GM12878 (cell line): ENCODE measurements at regions not wholly inside any gene's neighbourhood (a gene's known extent, or its start where the extent isn't known, plus 50 kb on each side); places are given as distances from the start of the nearest gene placed in this dataset.

Source experiments
- ATAC-seq: fragments of 200-7000 bp; cut with Tn5 transposase; 3 replicates; pipeline ENCODE4 v1.9.1; 2020; ENCODE audit warnings: mild to moderate bottlenecking, moderate library complexity
- BruUV-seq: library from RNA; stranded (reverse); fragments of 400-500 nt; replicated peaks from 2 replicates; lab custom pipeline; 2021; lab: Mats Ljungman, UMichigan
- CTCF ChIA-PET: fragments of 300-600 bp; sonication (Branson Sonifier 250); formaldehyde crosslinking; extraction: SDS; loops from one replicate; lab custom pipeline; 2021; ENCODE audit warnings: inconsistent platforms; lab: Yijun Ruan, JAX
- POLR2A ChIA-PET: fragments of 350-600 bp; formaldehyde crosslinking; extraction: SDS; loops from one replicate; lab custom pipeline; 2021; ENCODE audit warnings: inconsistent platforms; lab: Charles Lee
- RAD21 ChIA-PET: fragments of 300-600 bp; sonication (Branson Sonifier 250); formaldehyde crosslinking; loops from one replicate; lab custom pipeline; 2023; ENCODE audit warnings: antibody characterized with exemption; ENCODE audit not compliant: unreplicated experiment; lab: Charles Lee
- SMC1A ChIA-PET: fragments of 300-600 bp; sonication (Branson Sonifier 250); formaldehyde crosslinking; loops from one replicate; lab custom pipeline; 2023; ENCODE audit not compliant: unreplicated experiment, uncharacterized antibody; lab: Charles Lee
- DNase-seq: peaks from one replicate; pipeline ENCODE4 v3.0.0-alpha.2; 2011; ENCODE audit warnings: low read depth, low spot score
- FAIRE-seq: peaks from 3 replicates; lab custom pipeline; 2011; peaks lifted over from hg19 to GRCh38; lab: Jason Lieb, UNC
- H2AFZ ChIP-seq: 2 replicates; pipeline ENCODE4 v1.6.0; 2011; ENCODE audit warnings: low read depth, low read length, control low read depth; ENCODE audit not compliant: control insufficient read depth
- H3K27ac ChIP-seq: 2 replicates; pipeline ENCODE4 v1.5.1; 2011; ENCODE audit warnings: control low read depth; ENCODE audit not compliant: control insufficient read depth, insufficient read depth
- H3K27me3 ChIP-seq, 2 experiments: replicated peaks in 1 of 2; 2 replicates each; pipeline versions ENCODE4 v1.6.0 to v1.6.1; 2011; ENCODE audit warnings: low read length in 1 of 2; ENCODE audit not compliant: control insufficient read depth in 2 of 2, insufficient read depth in 2 of 2
- H3K36me3 ChIP-seq, 2 experiments: 2 replicates each; pipeline ENCODE4 v1.5.1; 2011; ENCODE audit warnings: low read length in 1 of 2; ENCODE audit not compliant: control insufficient read depth in 2 of 2, insufficient read depth in 2 of 2
- H3K4me1 ChIP-seq: 2 replicates; pipeline ENCODE4 v1.6.1; 2011; ENCODE audit warnings: mild to moderate bottlenecking, low read length, moderate library complexity, mixed read lengths; ENCODE audit not compliant: control insufficient read depth, insufficient read depth
- H3K4me2 ChIP-seq: 2 replicates; pipeline ENCODE4 v1.6.0; 2011; ENCODE audit warnings: control low read depth; ENCODE audit not compliant: control insufficient read depth, insufficient read depth
- H3K4me3 ChIP-seq: fragments of 200-600 bp; sonication (generic); 2 replicates; pipeline ENCODE4 v1.5.1; 2016
- H3K79me2 ChIP-seq: 2 replicates; pipeline ENCODE4 v1.6.0; 2011; ENCODE audit warnings: low read length; ENCODE audit not compliant: control insufficient read depth, insufficient read depth
- H3K9ac ChIP-seq: 2 replicates; pipeline ENCODE4 v1.8.0; 2011; ENCODE audit warnings: low read length, control low read depth, mixed read lengths; ENCODE audit not compliant: control insufficient read depth, insufficient read depth
- H3K9me3 ChIP-seq: replicated peaks from 3 replicates; pipeline ENCODE4 v1.5.1; 2011; ENCODE audit warnings: mild to moderate bottlenecking, low read length; ENCODE audit not compliant: control insufficient read depth, insufficient read depth
- H4K20me1 ChIP-seq: 2 replicates; pipeline ENCODE4 v1.6.0; 2011; ENCODE audit not compliant: control insufficient read depth, insufficient read depth
- CBX5 ChIP-seq: sonication (generic); IDR thresholded peaks from 2 replicates; pipeline ENCODE4 v1.6.1; 2016; ENCODE audit warnings: low read depth, moderate library complexity, mild to moderate bottlenecking, inconsistent platforms
- CHD1 ChIP-seq: IDR thresholded peaks from 2 replicates; pipeline ENCODE4 v1.6.1; 2012; ENCODE audit warnings: low read depth, low read length, improper control_type of control experiment
- CREB1 ChIP-seq: IDR thresholded peaks from 2 replicates; pipeline ENCODE4 v1.6.1; 2012; ENCODE audit warnings: low read depth, mild to moderate bottlenecking, inconsistent platforms
- EED ChIP-seq: sonication (generic); IDR thresholded peaks from 2 replicates; pipeline ENCODE4 v1.6.1; 2016; ENCODE audit warnings: antibody characterized with exemption, low read depth
- EGR1 ChIP-seq, 2 experiments: IDR thresholded peaks; 1 replicate in 1 of 2; 2 replicates in 1 of 2; pipeline ENCODE4 v1.6.1; 2011 to 2012; ENCODE audit warnings: low read depth in 2 of 2, low read length in 2 of 2, borderline replicate concordance in 1 of 2, mild to moderate bottlenecking in 1 of 2, moderate library complexity in 1 of 2
- FOXK2 ChIP-seq: fragments of 450-650 bp; IDR thresholded peaks from 2 replicates; pipeline ENCODE4 v1.6.1; 2017; ENCODE audit warnings: mild to moderate bottlenecking, moderate library complexity
- MTA2 ChIP-seq: fragments of 450-650 bp; IDR thresholded peaks from 2 replicates; pipeline ENCODE4 v1.6.1; 2016; ENCODE audit warnings: low read depth, mild to moderate bottlenecking, moderate library complexity
- PAX8 ChIP-seq: fragments of 450-650 bp; IDR thresholded peaks from 2 replicates; pipeline ENCODE4 v1.6.1; 2017; ENCODE audit warnings: mild to moderate bottlenecking, moderate library complexity
- RAD21 ChIP-seq: IDR thresholded peaks from 2 replicates; pipeline ENCODE4 v1.6.1; 2011; ENCODE audit warnings: mild to moderate bottlenecking, low read depth, low read length, moderate library complexity; ENCODE audit not compliant: insufficient read depth
- SMAD5 ChIP-seq: IDR thresholded peaks from 2 replicates; pipeline ENCODE4 v1.6.1; 2016; ENCODE audit warnings: antibody characterized with exemption, low read depth
- SREBF2 ChIP-seq: IDR thresholded peaks from 2 replicates; pipeline ENCODE4 v1.6.1; 2012; ENCODE audit warnings: mild to moderate bottlenecking, low read length
- STAT3 ChIP-seq: IDR thresholded peaks from 2 replicates; pipeline ENCODE4 v1.6.1; 2011; ENCODE audit warnings: low read depth, low read length, improper control_type of control experiment
- ZBED1 ChIP-seq: IDR thresholded peaks from 2 replicates; pipeline ENCODE4 v1.6.1; 2016; ENCODE audit warnings: borderline replicate concordance
- ZNF217 ChIP-seq: fragments of 450-650 bp; IDR thresholded peaks from 2 replicates; pipeline ENCODE4 v1.6.1; 2017; ENCODE audit warnings: antibody characterized with exemption, mild to moderate bottlenecking
- ZNF592 ChIP-seq: fragments of 450-650 bp; IDR thresholded peaks from 2 replicates; pipeline ENCODE4 v1.6.1; 2017; ENCODE audit warnings: mild to moderate bottlenecking, moderate library complexity
- WGBS: methylation state at CpG from one replicate; pipeline ENCODE4 v1.1.6; 2016; ENCODE audit warnings: low lambda C conversion rate; ENCODE audit not compliant: insufficient replicate concordance, insufficient coverage; ENCODE audit errors: missing lambda C conversion rate; 5-methylcytosine and 5-hydroxymethylcytosine counted together
- in situ Hi-C: fragments of 300-500 bp; cut with MboI; formaldehyde crosslinking; loops from 9 replicates; pipeline ENCODE4 v1.14.3; 2018; ENCODE audit warnings: mixed read lengths
- intact Hi-C: fragments of 100-400 bp; cut with micrococcal nuclease; formaldehyde crosslinking; loops from one replicate; pipeline ENCODE4 v1.14.2; 2022; ENCODE audit not compliant: unreplicated experiment
- TF ChIP-seq, protein P1 (sequence below): IDR thresholded peaks from 2 replicates; pipeline ENCODE4 v1.6.1; 2012; ENCODE audit warnings: low read depth, low read length, improper control_type of control experiment
- TF ChIP-seq, protein P2 (sequence below): fragments of 450-650 bp; formaldehyde crosslinking; IDR thresholded peaks from 2 replicates; pipeline ENCODE4 v1.4.0; 2020; ENCODE audit warnings: mild to moderate bottlenecking, moderate library complexity
- TF ChIP-seq, protein P3 (sequence below): IDR thresholded peaks from 2 replicates; pipeline ENCODE4 v1.6.1; 2011; ENCODE audit warnings: low read depth, low read length, improper control_type of control experiment, borderline replicate concordance

GRCh38 chr2:211014906-211015305 lies 458.5 kb downstream of the CPS1 start:
- Histone ChIP-seq H3K4me1 (no peaks in the 10 kb centered on the region), H3K4me3 (no peak overlapping the region), H3K27ac (no peak overlapping the region), H3K9me3 (no peaks in the 10 kb centered on the region), H3K27me3 (no peaks in the 10 kb centered on the region), H3K9ac (no peak overlapping the region), H3K79me2 (no peaks in the 10 kb centered on the region), H4K20me1 (no peaks in the 10 kb centered on the region), H3K4me2 (no peak overlapping the region), H2AFZ (no peak overlapping the region), H3K36me3 (no peaks in the 10 kb centered on the region)
- intact Hi-C loops (no loop called here), in situ Hi-C loops (no loop called here)
- ChIA-PET POLR2A (no interaction called here), CTCF (no interaction called here), RAD21 (no interaction called here), SMC1A (no interaction called here)
- FAIRE-seq (no peak), DNase-seq (no peak), ATAC-seq (no peak)
- no TSS peak for BruUV-seq
- WGBS = 0% methylated on average over 2 of the region's 2 CpGs
- TF ChIP-seq PAX8 (no peak), CBX5 (no peak), MTA2 (no peak), RAD21 (no peak), SMAD5 (no peak), SREBF2 (no peak), ZBED1 (no peak), STAT3 (no peak), EGR1 (IDR thresholded peaks at IDR 0.05; ENCODE audit: borderline replicate concordance in 1 of 2, low read depth in 2 of 2, low read length in 2 of 2) (no peak), CREB1 (no peak), ZNF217 (no peak), EED (no peak), CHD1 (no peak), FOXK2 (no peak), ZNF592 (no peak)
- TF ChIP-seq, protein P1, sequence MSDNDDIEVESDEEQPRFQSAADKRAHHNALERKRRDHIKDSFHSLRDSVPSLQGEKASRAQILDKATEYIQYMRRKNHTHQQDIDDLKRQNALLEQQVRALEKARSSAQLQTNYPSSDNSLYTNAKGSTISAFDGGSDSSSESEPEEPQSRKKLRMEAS = no peak
- TF ChIP-seq, protein P2, sequence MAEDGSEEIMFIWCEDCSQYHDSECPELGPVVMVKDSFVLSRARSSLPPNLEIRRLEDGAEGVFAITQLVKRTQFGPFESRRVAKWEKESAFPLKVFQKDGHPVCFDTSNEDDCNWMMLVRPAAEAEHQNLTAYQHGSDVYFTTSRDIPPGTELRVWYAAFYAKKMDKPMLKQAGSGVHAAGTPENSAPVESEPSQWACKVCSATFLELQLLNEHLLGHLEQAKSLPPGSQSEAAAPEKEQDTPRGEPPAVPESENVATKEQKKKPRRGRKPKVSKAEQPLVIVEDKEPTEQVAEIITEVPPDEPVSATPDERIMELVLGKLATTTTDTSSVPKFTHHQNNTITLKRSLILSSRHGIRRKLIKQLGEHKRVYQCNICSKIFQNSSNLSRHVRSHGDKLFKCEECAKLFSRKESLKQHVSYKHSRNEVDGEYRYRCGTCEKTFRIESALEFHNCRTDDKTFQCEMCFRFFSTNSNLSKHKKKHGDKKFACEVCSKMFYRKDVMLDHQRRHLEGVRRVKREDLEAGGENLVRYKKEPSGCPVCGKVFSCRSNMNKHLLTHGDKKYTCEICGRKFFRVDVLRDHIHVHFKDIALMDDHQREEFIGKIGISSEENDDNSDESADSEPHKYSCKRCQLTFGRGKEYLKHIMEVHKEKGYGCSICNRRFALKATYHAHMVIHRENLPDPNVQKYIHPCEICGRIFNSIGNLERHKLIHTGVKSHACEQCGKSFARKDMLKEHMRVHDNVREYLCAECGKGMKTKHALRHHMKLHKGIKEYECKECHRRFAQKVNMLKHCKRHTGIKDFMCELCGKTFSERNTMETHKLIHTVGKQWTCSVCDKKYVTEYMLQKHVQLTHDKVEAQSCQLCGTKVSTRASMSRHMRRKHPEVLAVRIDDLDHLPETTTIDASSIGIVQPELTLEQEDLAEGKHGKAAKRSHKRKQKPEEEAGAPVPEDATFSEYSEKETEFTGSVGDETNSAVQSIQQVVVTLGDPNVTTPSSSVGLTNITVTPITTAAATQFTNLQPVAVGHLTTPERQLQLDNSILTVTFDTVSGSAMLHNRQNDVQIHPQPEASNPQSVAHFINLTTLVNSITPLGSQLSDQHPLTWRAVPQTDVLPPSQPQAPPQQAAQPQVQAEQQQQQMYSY (CRISPR knock-in tag) = no peak
- TF ChIP-seq, protein P3, sequence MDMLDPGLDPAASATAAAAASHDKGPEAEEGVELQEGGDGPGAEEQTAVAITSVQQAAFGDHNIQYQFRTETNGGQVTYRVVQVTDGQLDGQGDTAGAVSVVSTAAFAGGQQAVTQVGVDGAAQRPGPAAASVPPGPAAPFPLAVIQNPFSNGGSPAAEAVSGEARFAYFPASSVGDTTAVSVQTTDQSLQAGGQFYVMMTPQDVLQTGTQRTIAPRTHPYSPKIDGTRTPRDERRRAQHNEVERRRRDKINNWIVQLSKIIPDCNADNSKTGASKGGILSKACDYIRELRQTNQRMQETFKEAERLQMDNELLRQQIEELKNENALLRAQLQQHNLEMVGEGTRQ = no peak
